Activated CD8-positive, alpha-beta memory T cell treated with anti-CD3 and anti-CD28 coated beads for 1 hour (primary cell): ENCODE measurements at regions not wholly inside any gene's neighbourhood (a gene's known extent, or its start where the extent isn't known, plus 50 kb on each side); places are given as distances from the start of the nearest gene placed in this dataset.

Experiments
- DNase-seq, 2 donors: peaks; one replicate each; pipeline ENCODE4 v3.0.0-alpha.2; 2020; ENCODE audit warnings: low read depth in 1 of 2; ENCODE audit errors: extremely low read depth in 1 of 2

DNA sequence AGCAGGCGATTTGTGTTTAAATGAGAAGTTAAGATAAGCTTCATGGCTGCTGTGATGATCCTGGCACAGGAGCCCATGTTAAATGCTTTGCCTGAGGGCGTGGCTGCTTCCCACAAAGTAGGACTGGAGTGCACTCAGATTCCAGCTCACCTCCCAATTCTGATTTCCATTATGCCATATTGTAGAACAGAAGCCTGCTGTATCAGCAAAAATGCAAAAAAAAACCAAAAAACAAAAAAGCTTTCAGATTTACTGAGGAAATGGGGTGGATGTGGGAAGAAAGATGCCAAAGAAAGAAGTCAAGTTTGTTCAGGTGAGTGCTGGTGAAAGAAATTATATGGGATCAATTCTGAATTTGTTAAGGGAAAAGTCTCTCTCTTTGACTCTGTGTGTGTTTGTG is 610.4 kb upstream of the NETO1 start:
- DNase-seq, result no peak

DNA sequence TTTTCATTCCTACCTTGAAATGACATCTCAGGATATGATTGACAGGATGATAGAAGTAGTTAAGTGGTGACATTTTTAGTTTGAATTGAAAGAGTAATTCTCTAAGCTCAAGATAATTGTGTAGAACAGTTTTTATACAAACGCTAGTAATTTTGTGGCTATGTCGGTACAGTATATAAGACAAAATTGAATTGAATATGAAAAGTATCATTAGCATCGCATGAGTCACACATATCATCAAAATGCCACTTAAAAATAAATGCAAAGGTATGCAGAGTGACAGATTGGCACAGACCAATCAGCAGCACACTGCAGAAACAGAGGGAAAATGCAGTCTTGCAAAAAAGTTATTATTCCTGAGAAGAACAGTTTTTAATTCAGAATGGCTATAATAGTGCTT is 608.2 kb upstream of the NETO1 start:
- DNase-seq, result no peak

DNA sequence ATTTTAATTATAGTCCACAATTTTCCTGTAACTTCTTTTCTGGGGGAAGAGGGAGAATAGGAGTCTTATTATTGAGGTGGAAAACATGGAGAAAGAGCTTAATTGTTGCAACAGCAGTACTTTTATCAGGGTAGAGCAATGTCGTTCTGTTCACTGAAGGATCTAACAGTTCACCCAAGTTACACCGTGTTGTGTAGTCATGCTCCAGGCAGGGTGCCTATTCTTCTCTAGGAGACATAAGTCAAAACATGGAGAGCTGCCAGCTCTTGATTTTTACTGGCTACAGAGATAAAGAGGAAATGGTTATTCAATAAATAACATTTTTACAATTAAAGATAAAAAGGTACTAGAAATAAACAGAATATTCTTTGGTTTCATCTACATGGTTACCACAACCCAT is 594.3 kb upstream of the NETO1 start:
- DNase-seq, result no peak

DNA sequence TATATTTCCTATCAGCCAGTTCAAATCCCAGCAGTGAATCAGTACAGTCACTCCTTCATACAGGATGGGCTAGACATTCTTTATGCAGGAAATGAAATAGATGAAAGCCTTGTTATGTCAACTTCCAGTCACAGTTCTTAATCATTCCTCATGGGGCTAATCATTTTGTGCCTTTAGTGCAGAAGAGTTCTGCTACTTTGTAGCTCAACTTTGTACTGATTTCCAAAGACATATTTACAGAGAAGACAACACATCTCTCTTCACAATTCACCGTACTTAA is 593.9 kb upstream of the NETO1 start:
- DNase-seq, result no peak

DNA sequence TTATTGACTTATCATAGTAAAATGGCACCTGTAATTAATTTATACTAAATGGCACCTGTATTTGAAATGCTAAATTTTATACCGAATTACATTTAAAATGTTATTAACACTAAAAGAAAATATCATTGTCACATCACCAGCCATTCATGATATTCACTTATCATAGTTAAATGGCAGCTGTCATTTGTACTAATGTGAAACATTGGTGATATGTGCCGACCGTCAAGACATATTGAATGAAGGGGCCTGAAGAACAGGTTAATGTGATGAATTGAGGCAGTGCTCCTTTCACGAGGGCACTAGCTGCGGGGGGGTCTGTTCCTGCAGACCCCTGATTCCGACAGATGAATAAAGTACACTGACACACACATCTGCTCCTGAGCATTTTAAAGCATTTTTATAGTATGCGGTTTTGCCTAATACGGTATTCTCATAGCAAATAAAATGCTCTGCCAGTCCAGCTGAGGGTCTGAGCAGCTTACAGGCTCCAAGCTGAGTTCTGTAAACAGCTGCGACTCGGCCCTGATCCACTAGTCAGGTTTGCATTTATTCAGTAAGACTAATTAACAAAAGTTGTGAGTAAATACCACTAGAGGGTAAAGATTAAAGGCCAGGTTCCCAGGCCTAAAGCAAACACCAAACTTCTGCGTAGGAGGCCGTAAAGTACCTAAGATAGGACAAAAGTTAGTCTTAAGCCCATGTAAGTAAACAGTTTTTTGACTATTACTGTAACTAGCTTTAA is 593.4 kb upstream of the NETO1 start:
- DNase-seq, result no peak

DNA sequence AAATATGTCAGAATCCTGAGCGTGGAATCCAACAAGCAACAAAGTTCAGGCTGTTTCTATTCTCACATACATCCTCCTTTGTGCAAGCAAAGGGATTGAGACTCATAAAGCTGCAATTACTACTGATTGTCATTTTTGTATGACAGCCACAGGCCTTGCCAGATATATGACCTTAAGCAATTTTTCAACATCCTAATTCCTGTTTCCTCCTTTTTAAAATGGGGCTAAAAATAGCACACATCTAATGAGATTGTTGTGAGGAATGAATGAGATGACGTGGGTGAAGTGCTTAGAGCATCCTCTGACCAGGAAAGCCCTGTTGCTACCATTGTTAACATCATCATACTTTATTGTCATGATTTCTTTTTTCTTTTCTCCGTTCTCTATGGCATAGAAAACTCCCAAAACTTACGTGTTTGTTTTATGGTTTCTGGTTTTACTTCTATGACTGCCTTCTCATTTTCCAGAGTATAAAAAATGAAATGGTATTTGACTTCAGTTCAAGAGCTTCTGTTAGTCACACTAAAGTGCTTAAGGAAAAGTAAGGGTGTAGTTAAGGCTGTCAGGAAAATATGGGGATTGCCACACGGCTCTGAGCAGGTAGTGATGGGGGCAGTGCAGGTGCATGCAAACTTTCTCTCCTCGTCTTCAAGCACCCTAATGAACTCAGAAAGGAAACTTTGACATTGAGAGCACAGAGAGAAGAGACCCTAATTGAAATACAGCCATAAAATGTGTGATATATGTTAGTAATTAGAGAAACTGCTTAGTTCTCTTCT is 590.6 kb upstream of the NETO1 start:
- DNase-seq, result no peak

DNA sequence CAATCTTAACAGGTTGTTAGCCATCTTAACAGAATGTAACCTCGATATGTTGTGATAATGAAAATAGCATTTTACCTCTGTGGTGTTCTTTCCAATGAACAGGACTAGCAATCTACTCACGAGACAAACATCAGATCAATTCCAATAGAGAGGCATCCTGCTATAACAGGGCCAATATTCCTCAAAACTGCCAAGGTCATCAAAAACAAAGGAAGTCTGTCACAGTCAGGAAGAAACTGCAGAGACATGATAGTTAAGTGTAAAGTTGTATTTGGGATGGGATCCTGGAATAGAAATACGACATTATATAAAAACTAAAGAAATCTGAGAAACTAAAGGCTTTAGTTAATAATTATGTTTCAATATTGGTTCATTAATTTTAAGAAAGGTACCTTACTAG is 588.9 kb upstream of the NETO1 start:
- DNase-seq, result no peak

DNA sequence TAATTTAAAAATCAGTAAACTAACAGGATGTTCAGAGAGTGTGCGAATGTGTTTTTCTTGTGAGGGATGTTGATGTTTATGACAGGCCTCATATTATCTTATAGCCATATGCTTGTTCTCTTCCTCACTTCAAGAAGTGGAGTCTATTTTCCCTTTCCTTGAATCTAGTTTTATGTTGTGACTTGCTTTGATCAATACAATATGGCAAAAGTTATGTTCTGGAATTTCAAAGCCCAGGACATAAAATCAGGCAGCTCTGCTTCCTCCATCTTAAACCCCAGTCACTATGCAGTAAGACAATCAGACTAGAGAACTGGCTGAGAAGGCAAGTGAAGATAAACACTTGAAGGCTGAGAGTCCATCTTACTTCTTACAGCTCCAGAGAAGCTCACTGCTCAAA is 585.1 kb upstream of the NETO1 start:
- no peak for DNase-seq

DNA sequence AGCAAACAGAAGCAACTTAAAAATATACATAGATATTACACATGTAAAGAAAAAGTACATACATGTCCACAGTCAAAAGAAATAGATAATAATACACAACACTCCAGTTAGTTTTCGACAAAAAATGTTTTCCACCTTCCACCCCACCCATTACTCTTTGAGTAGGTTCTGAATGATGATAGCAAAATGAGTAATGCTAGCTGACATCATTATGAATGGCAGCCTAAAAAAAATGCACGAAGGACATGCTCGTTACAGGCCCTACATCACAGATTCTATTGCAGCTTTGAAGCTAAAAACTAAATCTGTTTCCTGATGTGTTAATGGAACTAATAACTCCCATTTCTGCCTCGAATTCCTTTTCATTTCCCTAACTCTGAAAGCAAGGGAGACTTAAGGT is 578.7 kb upstream of the NETO1 start:
- DNase-seq, result no peak

DNA sequence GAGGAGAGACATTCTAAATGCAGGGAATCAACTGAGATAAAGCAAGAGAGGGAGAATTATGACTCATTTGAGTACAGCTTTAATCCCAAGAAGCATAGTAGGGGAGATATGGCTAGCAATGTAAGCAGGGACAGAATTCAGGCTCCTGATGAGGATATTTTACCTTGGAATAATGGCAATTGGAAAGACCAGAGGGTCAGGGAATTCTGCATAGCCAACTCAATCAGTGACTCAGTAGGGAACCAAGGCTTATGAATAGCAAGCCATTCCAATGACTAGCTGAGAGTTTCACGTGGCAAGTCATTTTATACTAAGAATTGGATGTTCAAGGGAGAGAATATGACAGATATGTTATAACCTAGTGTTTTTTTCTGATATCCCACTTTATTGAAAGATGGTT is 563.8 kb upstream of the NETO1 start:
- no peak for DNase-seq

DNA sequence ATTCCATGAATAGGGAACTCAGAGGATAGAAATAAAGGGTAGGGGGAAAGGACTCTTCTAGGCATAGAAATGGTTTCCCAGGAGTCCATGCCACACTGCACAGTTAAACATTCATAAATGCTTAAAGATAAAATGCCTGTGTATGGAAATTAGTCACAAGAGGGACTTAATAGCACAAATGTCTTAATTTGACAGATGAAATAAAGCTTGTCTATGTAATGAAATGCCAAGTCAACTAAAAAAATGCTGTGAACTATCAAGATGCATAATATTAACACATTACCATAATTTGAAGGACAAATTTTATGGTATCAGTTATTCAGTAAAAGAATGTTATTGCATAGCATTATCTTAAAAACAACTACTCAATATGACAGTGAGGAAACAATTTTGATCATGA is 553.2 kb upstream of the NETO1 start:
- DNase-seq, result no peak

DNA sequence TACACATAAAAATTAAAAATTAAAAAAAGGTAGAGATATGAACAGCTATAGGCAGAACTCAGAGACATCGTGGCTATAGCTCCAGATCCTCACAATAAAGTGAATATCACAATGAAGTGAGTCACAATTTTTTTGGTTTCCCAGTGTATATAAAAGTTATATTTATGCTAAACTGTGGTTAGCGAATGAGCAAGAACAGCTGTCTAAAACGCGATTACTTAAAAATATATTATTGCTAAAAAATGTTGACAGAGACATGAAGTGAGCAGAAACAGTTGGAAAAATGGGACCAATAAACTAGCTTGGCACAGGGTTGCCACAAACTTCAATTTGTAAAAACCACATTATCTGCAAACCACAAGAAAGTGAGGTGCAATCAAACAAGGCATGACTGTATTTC is 551.7 kb upstream of the NETO1 start:
- no peak for DNase-seq

DNA sequence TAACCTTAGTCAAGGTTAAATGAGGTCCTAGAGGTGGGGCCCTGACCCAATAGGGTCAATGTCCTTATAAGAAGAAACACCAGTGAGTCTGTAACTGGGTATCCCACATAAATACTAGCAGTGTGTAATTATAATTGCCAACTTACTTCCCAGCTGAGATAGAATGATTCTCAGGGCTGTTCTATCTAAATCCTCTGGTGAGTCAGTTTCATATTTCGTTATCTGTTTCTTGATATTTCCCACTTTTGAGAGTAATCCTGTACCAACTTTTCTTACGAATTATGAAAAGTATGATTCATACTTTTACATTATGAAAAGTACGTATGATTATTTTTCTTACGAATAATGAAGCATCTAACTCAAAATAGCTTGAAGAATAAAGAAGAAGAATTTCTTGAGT is 546.8 kb upstream of the NETO1 start:
- DNase-seq, result no peak

DNA sequence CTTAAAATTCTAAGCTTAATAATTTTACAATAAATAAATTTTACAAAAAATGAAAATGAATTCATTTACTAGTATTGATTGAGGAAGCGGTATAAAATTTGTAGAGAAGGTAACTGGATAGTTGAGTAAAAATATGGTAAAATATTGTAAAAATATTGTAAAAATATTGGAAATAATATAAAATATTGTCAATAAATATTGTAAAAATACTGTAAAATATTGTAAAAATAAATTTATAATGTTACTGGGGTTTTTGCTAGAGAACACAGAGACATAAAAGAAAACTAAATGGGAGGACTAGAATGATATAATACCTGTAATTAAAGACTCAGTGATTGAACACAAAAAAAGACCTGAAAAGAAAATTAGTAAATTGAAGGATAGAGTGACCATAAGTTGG is 546.3 kb upstream of the NETO1 start:
- no peak for DNase-seq

DNA sequence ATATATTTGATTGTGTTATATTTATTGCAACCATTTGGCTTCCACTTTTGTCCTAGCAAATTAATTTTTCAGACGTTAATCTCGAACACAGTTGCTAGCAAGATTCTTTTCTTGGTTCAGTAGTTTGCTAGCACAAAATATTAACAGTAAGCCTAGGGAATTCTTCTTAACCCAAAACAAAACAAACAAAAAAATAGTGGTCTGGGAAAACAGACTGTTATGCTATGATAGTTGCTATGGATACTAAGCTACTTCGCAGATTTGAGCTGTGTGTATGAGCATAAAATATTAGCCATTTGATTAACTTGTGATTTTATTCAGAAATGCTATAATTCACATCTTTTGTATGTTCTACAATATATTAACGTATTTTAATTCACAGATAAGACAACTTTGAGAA is 541.5 kb upstream of the NETO1 start:
- no peak for DNase-seq

DNA sequence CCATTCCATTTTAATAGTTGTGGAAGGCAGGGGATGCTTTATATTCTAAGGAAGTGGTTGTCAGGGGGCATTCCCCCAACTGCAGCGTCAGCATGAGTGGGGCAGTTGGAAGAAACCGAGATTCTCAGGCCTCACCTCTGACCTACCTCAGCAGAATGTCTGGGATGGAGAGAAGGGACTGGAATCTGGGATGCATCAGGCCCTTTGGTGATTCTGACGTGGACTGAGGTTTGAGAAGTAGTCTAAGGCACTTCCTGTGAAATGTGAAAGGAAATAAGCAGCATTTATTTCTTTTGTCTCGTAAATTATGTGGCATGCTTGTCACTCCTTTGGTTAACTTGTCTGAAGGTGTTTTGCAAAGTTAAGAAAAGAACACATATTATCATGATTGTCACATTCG is 540.7 kb upstream of the NETO1 start:
- DNase-seq, result no peak

DNA sequence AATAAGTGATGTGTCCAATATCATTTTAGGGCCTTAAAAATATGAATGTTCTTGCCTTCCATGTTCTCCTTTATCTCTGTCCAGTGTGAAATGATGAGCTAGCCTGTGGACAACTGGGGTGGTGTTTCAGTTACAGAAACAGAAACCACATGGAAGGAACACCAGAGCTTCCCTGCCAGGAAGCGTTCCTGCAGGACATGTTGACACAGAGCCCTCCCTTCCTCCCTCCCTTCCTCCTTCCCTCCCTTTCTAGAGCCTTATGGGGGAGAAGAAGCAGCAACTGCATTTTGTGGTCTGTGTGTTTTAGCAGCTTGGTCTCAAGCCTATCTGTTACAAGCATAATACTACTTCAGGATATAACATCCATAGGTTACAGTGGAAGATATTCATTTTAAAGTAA is 539.7 kb upstream of the NETO1 start:
- no peak for DNase-seq

DNA sequence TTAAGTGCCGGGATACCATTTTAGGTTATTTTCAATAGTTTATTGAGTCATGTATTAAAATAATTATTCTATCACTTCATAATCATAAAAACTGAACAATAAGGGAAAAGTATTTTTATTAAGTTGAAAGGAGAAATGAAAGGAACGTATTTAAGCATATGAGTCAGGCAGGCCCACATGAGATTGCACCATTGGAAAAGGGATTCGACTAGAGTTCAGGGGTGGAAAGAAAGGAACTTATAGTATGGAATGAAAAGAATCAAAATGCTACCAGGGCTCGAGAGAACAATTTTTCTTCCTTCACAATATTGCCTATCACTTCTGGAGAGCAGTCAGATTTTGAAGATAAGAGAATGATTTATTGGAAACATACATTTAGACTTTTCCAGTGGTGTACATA is 516.5 kb upstream of the NETO1 start:
- DNase-seq, result no peak

DNA sequence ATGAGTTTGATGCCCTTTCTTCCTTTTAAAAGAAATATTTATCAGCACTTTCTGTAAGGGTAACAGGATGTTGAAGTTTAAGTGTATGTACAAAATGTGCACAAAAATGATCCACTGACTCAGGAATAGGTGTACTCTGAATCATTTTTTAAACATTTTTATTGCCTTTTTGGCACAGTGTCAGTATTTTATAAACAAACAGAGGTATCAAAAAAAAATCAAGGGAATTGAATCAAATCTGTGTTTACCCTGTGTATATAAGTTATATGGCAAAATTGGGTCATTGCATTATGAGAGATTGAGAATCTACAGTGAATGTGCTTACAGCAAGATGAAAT is 513.9 kb upstream of the NETO1 start:
- no peak for DNase-seq

DNA sequence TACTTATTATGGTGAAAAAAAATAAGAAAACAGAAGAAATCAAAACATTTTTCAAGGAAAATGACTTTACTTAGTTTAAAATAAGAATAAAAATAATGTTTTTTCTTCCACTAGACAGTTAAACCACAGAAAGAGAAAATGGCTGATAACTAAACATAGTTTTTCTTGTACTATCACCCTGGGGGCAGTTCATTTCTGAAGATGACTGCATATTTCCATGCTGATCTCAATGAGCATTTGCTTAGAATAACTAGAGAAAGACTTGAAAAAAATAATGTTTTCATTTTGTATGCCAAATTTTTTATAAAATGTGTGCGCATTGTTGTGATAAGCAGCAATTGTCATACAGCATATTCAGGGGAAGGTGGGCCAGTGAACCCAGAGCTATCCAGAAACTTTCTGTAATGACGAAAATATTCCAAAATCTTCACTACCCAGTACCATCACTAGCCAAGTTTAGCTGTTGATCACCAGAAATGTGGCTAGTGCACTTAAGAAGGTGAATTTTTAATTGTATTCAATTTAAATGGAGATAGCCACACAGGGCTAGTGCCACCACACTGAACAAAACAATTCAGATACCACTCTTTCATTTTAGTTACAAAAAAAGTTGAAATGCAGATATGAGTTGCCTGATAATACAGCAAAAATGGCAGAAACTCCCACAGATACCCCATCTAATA is 513.4 kb upstream of the NETO1 start:
- DNase-seq, result no peak

DNA sequence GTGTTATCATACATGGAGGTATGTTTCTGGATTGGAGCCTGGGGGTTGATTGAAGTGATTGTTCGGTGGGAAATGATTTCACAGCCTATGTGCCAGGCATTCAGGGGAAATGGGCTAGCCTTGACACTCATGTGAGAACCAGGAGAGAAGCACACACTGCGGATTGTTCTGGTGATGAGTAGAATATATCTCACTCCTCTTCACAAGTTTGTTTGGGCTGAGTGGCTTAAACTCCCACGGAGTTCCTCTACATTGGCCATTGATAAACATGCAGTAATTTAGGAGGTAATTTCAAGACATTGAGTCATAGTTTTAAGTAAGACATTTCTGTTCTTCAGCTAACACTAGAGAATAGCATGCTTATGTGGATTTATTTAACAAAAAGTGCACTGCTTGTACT is 498.9 kb upstream of the NETO1 start:
- no peak for DNase-seq

DNA sequence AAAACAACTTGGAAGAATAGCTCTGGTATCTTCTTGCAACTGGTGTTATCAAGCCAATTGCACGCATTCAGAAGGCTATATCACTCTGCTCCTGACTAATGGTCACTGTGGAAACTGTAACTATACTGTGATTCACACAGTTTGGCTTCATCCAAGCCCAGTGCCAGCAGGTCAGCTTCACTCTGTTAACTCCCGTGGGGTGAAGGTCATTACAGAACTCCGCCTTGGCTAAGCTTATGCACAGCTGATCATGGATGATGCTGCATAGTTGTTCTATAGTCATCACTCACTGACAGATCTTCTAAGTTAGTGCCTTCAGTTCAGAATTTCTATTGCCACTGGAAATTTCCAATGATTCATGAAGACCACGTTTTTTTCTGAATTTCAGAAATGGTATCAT is 497.2 kb upstream of the NETO1 start:
- DNase-seq, result no peak

DNA sequence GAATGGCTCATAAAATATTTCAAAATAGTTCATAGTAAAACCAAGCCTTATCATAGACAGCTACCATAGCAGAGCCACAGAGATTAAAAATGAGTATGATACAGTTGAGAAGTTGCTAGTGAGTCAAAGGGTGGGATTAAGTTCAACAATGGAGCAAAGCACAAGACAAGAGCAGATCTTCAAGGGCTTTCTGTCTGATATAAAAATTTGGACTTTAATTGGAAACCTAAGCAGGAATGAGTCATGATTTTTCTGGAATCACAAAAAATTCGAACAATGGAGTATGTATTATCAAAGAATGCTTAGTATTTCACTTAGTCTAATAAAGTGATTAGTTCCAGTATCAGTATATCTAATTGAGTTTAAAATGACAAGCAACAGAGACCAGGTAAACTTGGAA is 487.3 kb upstream of the NETO1 start:
- DNase-seq, result no peak
